Neural progenitor cell (in vitro differentiated cells): ENCODE measurements at regions not wholly inside any gene's neighbourhood (a gene's known extent, or its start where the extent isn't known, plus 50 kb on each side); places are given as distances from the start of the nearest gene placed in this dataset.

ENCODE experiments used
- EZH2 ChIP-seq: fragments of 200-600 bp; sonication (generic); IDR thresholded peaks from 2 replicates; pipeline ENCODE4 v1.6.1; 2017; ENCODE audit warnings: antibody characterized with exemption, mild to moderate bottlenecking, moderate library complexity
- TF ChIP-seq, protein P1 (sequence below): fragments of 200-600 bp; sonication (generic); IDR thresholded peaks from 2 replicates; pipeline ENCODE4 v1.5.1; 2017; ENCODE audit warnings: antibody characterized with exemption, mild to moderate bottlenecking

DNA sequence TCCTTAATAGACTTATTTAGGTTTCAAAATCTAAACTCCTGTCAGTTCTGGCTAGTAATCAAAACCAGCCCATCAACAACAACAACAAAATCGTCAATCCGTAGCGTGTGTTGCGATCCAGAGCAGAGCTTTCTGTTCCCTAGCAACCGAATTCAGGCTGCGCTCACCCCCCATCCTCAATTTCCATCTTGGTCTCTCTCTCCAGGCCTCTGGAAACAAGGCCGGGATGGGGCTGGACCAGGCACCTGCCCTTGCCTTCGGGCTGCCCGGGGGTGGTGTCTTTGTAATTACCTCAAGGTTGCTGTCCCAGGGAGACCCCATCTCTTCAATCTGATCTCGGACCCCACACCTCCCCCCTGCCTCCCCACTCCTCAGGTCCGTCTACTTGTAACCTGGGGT is 1341.5 kb downstream of the BRD1 start:
- TF ChIP-seq, protein P1, sequence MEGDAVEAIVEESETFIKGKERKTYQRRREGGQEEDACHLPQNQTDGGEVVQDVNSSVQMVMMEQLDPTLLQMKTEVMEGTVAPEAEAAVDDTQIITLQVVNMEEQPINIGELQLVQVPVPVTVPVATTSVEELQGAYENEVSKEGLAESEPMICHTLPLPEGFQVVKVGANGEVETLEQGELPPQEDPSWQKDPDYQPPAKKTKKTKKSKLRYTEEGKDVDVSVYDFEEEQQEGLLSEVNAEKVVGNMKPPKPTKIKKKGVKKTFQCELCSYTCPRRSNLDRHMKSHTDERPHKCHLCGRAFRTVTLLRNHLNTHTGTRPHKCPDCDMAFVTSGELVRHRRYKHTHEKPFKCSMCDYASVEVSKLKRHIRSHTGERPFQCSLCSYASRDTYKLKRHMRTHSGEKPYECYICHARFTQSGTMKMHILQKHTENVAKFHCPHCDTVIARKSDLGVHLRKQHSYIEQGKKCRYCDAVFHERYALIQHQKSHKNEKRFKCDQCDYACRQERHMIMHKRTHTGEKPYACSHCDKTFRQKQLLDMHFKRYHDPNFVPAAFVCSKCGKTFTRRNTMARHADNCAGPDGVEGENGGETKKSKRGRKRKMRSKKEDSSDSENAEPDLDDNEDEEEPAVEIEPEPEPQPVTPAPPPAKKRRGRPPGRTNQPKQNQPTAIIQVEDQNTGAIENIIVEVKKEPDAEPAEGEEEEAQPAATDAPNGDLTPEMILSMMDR, result no peak
- no peak for TF ChIP-seq EZH2
